MM.1S (cell line): ENCODE measurements at regions not wholly inside any gene's neighbourhood (a gene's known extent, or its start where the extent isn't known, plus 50 kb on each side); places are given as distances from the start of the nearest gene placed in this dataset.

Experiments used
- DNase-seq: peaks from one replicate; pipeline ENCODE4 v3.0.0-alpha.2; 2015
- H2AFZ ChIP-seq: fragments of 300-600 bp; sonication (generic); 2 replicates; pipeline ENCODE4 v1.6.0; 2016; ENCODE audit warnings: antibody characterized with exemption, low read length
- H3F3A ChIP-seq: fragments of 300-600 bp; sonication (generic); 2 replicates; pipeline ENCODE4 v1.6.1; 2016; ENCODE audit warnings: mild to moderate bottlenecking, antibody characterized with exemption, low read length, moderate library complexity, mixed read lengths; ENCODE audit not compliant: insufficient read depth
- H3K27ac ChIP-seq: fragments of 300-600 bp; sonication (generic); 2 replicates; pipeline ENCODE4 v1.5.1; 2016; ENCODE audit warnings: mild to moderate bottlenecking, low read length
- H3K27me3 ChIP-seq: fragments of 300-600 bp; sonication (generic); replicated peaks from 2 replicates; pipeline ENCODE4 v1.6.0; 2016; ENCODE audit warnings: low read length; ENCODE audit not compliant: insufficient read depth
- H3K36me3 ChIP-seq: fragments of 300-600 bp; sonication (generic); replicated peaks from 2 replicates; pipeline ENCODE4 v1.6.1; 2016; ENCODE audit warnings: mild to moderate bottlenecking, low read length, mixed read lengths; ENCODE audit not compliant: insufficient read depth
- H3K4me1 ChIP-seq: fragments of 300-600 bp; sonication (generic); 2 replicates; pipeline ENCODE4 v1.6.1; 2016; ENCODE audit warnings: low read length, mixed read lengths
- H3K4me2 ChIP-seq: fragments of 300-600 bp; sonication (generic); 2 replicates; pipeline ENCODE4 v1.6.0; 2016; ENCODE audit warnings: low read depth, low read length
- H3K4me3 ChIP-seq: fragments of 300-600 bp; sonication (generic); 2 replicates; pipeline ENCODE4 v1.5.1; 2016; ENCODE audit warnings: low read length, mixed read lengths
- H3K79me2 ChIP-seq: fragments of 300-600 bp; sonication (generic); 2 replicates; pipeline ENCODE4 v1.6.1; 2016; ENCODE audit warnings: mixed run types, low read length, mixed read lengths
- H3K9ac ChIP-seq: fragments of 300-600 bp; sonication (generic); 2 replicates; pipeline ENCODE4 v1.6.1; 2016; ENCODE audit warnings: low read length, mixed read lengths
- H3K9me2 ChIP-seq: fragments of 300-600 bp; sonication (generic); replicated peaks from 2 replicates; pipeline ENCODE4 v1.6.1; 2016; ENCODE audit warnings: mild to moderate bottlenecking, low read length, mixed read lengths; ENCODE audit not compliant: insufficient read depth
- H3K9me3 ChIP-seq: fragments of 300-600 bp; sonication (generic); replicated peaks from 2 replicates; pipeline ENCODE4 v1.6.1; 2016; ENCODE audit warnings: mild to moderate bottlenecking, low read length, mixed read lengths; ENCODE audit not compliant: insufficient read depth
- H4K20me1 ChIP-seq: fragments of 300-600 bp; sonication (generic); 2 replicates; pipeline ENCODE4 v1.6.1; 2016; ENCODE audit warnings: mild to moderate bottlenecking, low read length, moderate library complexity, mixed read lengths; ENCODE audit not compliant: insufficient read depth
- EZH2 ChIP-seq: fragments of 300-600 bp; sonication (generic); optimal IDR thresholded peaks from 2 replicates; pipeline ENCODE3; 2017; ENCODE audit warnings: low read depth, mild to moderate bottlenecking, antibody characterized with exemption, low read length, mixed read lengths
- EZH2phosphoT487 ChIP-seq: fragments of 300-600 bp; sonication (generic); IDR thresholded peaks from 2 replicates; pipeline ENCODE4 v1.6.1; 2018; ENCODE audit warnings: antibody characterized with exemption, low read length
- TF ChIP-seq, protein P1 (sequence below): fragments of 300-600 bp; sonication (generic); IDR thresholded peaks from 2 replicates; pipeline ENCODE4 v1.5.1; 2016; ENCODE audit warnings: antibody characterized with exemption, low read length, mixed read lengths

DNA sequence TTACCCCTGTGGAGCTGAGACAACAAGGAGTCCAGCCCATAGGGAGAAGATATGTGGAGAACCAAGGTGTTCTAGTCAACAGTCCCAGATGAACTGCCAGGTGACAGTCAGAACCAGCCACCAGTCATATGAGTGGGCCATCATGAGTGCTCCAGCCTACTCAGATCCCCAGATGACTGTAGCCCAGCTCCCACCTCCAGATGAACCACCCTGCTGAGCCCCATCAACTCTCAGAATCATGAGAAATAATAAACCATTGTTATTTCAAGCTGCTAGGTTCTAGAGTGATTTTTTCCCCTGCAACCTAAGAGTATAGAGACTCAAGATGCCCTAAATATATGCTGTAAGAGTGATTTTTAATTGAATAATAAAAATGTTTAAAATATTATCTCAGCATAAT is 444.2 kb downstream of the GPATCH2 start:
- H3K9me3 ChIP-seq: no peaks in the 10 kb centered on the region
- TF ChIP-seq, protein P1, sequence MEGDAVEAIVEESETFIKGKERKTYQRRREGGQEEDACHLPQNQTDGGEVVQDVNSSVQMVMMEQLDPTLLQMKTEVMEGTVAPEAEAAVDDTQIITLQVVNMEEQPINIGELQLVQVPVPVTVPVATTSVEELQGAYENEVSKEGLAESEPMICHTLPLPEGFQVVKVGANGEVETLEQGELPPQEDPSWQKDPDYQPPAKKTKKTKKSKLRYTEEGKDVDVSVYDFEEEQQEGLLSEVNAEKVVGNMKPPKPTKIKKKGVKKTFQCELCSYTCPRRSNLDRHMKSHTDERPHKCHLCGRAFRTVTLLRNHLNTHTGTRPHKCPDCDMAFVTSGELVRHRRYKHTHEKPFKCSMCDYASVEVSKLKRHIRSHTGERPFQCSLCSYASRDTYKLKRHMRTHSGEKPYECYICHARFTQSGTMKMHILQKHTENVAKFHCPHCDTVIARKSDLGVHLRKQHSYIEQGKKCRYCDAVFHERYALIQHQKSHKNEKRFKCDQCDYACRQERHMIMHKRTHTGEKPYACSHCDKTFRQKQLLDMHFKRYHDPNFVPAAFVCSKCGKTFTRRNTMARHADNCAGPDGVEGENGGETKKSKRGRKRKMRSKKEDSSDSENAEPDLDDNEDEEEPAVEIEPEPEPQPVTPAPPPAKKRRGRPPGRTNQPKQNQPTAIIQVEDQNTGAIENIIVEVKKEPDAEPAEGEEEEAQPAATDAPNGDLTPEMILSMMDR: no peak
- no peak for TF ChIP-seq EZH2
- TF ChIP-seq EZH2phosphoT487: no peak
- no peaks in the 10 kb centered on the region for H3K9me2 ChIP-seq
- H2AFZ ChIP-seq: no peak overlapping the region
- H3K79me2 ChIP-seq: no peaks in the 10 kb centered on the region
- no peak overlapping the region for H3K27ac ChIP-seq
- no peak overlapping the region for H3K4me3 ChIP-seq
- no peaks in the 10 kb centered on the region for H3K27me3 ChIP-seq
- no peak overlapping the region for H3K4me2 ChIP-seq
- no peaks in the 10 kb centered on the region for H4K20me1 ChIP-seq
- no peak overlapping the region for H3K9ac ChIP-seq
- no peaks in the 10 kb centered on the region for H3K36me3 ChIP-seq
- H3K4me1 ChIP-seq: no peaks in the 10 kb centered on the region
- no peaks in the 10 kb centered on the region for H3F3A ChIP-seq
- DNase-seq: no peak

DNA sequence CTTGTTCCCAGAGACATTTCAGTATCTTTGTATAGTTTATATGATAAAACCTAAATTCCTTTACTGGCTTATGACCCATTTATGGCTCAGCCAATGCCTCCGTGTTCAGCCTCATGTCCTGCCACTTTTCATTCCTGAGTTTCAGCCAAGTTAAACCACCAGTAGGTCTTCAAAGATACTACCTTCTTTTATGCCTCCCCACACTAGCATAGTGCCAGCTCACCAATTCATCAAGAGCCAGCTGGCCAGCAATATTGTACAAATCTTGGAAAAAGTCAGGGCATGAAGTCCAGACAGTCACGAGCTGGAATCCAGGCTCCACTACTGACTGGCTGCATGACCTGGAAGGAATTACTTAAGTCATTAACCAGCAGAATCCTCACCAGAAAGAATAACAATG is 446.0 kb downstream of the GPATCH2 start:
- no peaks in the 10 kb centered on the region for H3K27me3 ChIP-seq
- no peaks in the 10 kb centered on the region for H3K4me1 ChIP-seq
- H2AFZ ChIP-seq: no peak overlapping the region
- H3K4me3 ChIP-seq: no peak overlapping the region
- H3K36me3 ChIP-seq: no peaks in the 10 kb centered on the region
- DNase-seq: no peak
- H3K9ac ChIP-seq: no peak overlapping the region
- H3K79me2 ChIP-seq: no peaks in the 10 kb centered on the region
- no peaks in the 10 kb centered on the region for H3K9me2 ChIP-seq
- H3K9me3 ChIP-seq: no peaks in the 10 kb centered on the region
- TF ChIP-seq, protein P1: no peak
- TF ChIP-seq EZH2: no peak
- no peak for TF ChIP-seq EZH2phosphoT487
- H4K20me1 ChIP-seq: no peaks in the 10 kb centered on the region
- no peaks in the 10 kb centered on the region for H3F3A ChIP-seq
- H3K27ac ChIP-seq: no peak overlapping the region
- H3K4me2 ChIP-seq: no peak overlapping the region

DNA sequence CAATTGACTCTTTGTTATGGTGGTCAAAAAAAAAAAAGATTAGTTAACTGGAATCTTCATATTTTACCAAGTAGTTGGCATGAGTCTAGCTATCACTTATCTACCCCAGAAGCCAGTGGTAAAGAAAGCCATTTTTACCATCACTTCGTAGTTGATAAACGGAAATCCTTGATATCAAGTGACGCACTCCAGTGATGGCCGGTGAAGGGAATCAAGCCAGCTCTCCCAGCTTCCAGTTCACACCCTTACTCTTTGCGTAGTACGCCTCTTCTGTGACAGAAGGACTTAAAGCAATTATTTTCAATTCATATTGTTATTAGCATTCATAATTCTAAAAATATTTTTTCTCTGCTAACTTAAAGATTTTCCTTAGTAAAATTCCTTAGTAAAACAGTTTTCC is 447.9 kb downstream of the GPATCH2 start:
- no peak for DNase-seq
- no peak overlapping the region for H3K27ac ChIP-seq
- H4K20me1 ChIP-seq: no peaks in the 10 kb centered on the region
- H3K9me2 ChIP-seq: no peaks in the 10 kb centered on the region
- H3K79me2 ChIP-seq: no peaks in the 10 kb centered on the region
- H3K4me1 ChIP-seq: no peaks in the 10 kb centered on the region
- H3K9ac ChIP-seq: no peak overlapping the region
- H2AFZ ChIP-seq: no peak overlapping the region
- no peak for TF ChIP-seq EZH2phosphoT487
- TF ChIP-seq, protein P1: no peak
- H3K4me2 ChIP-seq: no peak overlapping the region
- no peak overlapping the region for H3K4me3 ChIP-seq
- no peaks in the 10 kb centered on the region for H3K9me3 ChIP-seq
- no peaks in the 10 kb centered on the region for H3F3A ChIP-seq
- no peaks in the 10 kb centered on the region for H3K27me3 ChIP-seq
- no peaks in the 10 kb centered on the region for H3K36me3 ChIP-seq

DNA sequence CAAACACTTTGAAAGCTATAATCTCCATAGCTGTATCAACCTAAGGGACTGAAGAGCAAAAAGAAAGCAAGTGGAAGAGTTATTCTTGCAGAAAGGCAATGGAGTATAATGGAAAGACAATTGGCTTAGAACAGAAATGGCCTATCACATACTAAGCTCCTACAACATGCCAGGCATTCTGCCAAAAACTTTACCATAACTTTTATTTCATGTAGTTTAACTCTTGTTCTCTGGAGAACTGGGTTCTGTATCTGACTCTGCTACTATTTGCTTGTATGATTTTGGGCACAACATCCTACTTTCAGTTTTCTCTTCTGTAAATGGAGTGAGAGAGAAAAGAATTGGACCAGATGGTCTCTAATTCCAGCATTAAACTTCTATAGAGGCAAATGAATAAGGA is 449.1 kb downstream of the GPATCH2 start:
- no peaks in the 10 kb centered on the region for H3K9me2 ChIP-seq
- H3K4me2 ChIP-seq: no peak overlapping the region
- no peaks in the 10 kb centered on the region for H4K20me1 ChIP-seq
- H3F3A ChIP-seq: no peaks in the 10 kb centered on the region
- H3K4me1 ChIP-seq: no peaks in the 10 kb centered on the region
- no peak overlapping the region for H3K9ac ChIP-seq
- TF ChIP-seq EZH2: no peak
- TF ChIP-seq, protein P1: no peak
- TF ChIP-seq EZH2phosphoT487: no peak
- H2AFZ ChIP-seq: no peak overlapping the region
- H3K79me2 ChIP-seq: no peaks in the 10 kb centered on the region
- no peaks in the 10 kb centered on the region for H3K36me3 ChIP-seq
- no peak for DNase-seq
- H3K9me3 ChIP-seq: no peaks in the 10 kb centered on the region
- H3K27ac ChIP-seq: no peak overlapping the region
- no peak overlapping the region for H3K4me3 ChIP-seq
- H3K27me3 ChIP-seq: no peaks in the 10 kb centered on the region
